Neural progenitor cell (in vitro differentiated cells): ENCODE measurements at regions not wholly inside any gene's neighbourhood (a gene's known extent, or its start where the extent isn't known, plus 50 kb on each side); places are given as distances from the start of the nearest gene placed in this dataset.

ENCODE experiments used
- EZH2 ChIP-seq: fragments of 200-600 bp; sonication (generic); IDR thresholded peaks from 2 replicates; pipeline ENCODE4 v1.6.1; 2017; ENCODE audit warnings: antibody characterized with exemption, mild to moderate bottlenecking, moderate library complexity
- EZH2phosphoT487 ChIP-seq: fragments of 200-600 bp; sonication (generic); IDR thresholded peaks from 2 replicates; pipeline ENCODE4 v1.6.1; 2017; ENCODE audit warnings: antibody characterized with exemption
- TF ChIP-seq, protein P1 (sequence below): fragments of 200-600 bp; sonication (generic); IDR thresholded peaks from 2 replicates; pipeline ENCODE4 v1.5.1; 2017; ENCODE audit warnings: antibody characterized with exemption, mild to moderate bottlenecking

DNA sequence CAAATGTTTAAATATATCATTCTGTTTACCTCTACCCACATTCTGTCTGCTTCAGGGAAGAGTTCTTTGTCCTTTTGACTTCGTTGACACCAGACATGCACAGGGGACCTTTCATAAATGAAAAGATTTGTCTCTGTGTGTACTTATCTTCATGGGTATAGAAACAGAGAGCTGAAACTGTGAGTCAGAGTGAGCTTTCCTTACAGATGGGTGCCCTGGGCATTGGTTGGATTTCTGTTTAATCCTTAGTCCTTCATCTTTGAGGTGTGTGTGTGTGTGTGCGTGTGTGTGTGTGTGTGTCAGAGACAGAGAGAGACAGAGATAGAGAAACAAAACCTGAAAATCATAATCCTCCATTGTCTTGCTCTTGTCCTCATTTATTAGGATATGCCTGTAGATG, 517.4 kb downstream of the TUSC7 start:
- TF ChIP-seq, protein P1, sequence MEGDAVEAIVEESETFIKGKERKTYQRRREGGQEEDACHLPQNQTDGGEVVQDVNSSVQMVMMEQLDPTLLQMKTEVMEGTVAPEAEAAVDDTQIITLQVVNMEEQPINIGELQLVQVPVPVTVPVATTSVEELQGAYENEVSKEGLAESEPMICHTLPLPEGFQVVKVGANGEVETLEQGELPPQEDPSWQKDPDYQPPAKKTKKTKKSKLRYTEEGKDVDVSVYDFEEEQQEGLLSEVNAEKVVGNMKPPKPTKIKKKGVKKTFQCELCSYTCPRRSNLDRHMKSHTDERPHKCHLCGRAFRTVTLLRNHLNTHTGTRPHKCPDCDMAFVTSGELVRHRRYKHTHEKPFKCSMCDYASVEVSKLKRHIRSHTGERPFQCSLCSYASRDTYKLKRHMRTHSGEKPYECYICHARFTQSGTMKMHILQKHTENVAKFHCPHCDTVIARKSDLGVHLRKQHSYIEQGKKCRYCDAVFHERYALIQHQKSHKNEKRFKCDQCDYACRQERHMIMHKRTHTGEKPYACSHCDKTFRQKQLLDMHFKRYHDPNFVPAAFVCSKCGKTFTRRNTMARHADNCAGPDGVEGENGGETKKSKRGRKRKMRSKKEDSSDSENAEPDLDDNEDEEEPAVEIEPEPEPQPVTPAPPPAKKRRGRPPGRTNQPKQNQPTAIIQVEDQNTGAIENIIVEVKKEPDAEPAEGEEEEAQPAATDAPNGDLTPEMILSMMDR, result no peak
- TF ChIP-seq EZH2 (no peak), EZH2phosphoT487 (no peak)
